ENCODE measurements at regions not wholly inside any gene's neighbourhood (a gene's known extent, or its start where the extent isn't known, plus 50 kb on each side); places are given as distances from the start of the nearest gene placed in this dataset.

GRCh38 chr17:83025636-83026280 lies 53.7 kb upstream of the METRNL start:
- no peak for TF ChIP-seq POLR2A (IDR thresholded peaks at IDR 0.05)
- TF ChIP-seq, protein P1, sequence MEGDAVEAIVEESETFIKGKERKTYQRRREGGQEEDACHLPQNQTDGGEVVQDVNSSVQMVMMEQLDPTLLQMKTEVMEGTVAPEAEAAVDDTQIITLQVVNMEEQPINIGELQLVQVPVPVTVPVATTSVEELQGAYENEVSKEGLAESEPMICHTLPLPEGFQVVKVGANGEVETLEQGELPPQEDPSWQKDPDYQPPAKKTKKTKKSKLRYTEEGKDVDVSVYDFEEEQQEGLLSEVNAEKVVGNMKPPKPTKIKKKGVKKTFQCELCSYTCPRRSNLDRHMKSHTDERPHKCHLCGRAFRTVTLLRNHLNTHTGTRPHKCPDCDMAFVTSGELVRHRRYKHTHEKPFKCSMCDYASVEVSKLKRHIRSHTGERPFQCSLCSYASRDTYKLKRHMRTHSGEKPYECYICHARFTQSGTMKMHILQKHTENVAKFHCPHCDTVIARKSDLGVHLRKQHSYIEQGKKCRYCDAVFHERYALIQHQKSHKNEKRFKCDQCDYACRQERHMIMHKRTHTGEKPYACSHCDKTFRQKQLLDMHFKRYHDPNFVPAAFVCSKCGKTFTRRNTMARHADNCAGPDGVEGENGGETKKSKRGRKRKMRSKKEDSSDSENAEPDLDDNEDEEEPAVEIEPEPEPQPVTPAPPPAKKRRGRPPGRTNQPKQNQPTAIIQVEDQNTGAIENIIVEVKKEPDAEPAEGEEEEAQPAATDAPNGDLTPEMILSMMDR (IDR thresholded peaks at IDR 0.05), result no peak
